ENCODE measurements at regions not wholly inside any gene's neighbourhood (a gene's known extent, or its start where the extent isn't known, plus 50 kb on each side); places are given as distances from the start of the nearest gene placed in this dataset.

DNA sequence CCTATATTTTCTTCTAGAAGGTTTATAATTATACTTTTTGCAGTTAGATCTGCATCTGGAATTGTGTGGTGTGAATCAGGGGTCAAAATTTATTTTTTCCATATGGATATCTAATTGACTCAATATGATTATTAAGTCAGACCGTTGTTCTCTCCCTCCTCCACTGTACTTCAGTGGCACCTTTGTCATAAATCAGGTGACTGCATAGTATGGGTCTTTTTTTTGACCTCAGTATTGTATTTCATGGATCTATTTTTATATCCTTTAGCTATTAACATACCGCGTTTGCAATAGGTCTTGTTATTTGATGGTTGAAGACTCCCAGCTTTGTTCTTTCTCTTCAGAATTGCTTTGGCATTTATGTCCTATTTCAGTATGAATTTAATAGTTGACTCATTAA is 107.4 kb downstream of the BOD1 start:
- no peak overlapping the region for H3K27ac ChIP-seq (ENCODE audit: low read length)
- no peaks in the 10 kb centered on the region for H3K27me3 ChIP-seq (ENCODE audit: control insufficient read depth, insufficient read depth, low read length)
- H3K4me3 ChIP-seq (ENCODE audit: low read length): no peak overlapping the region
- no CpG with 5 or more reads among the region's 3 CpGs for WGBS (ENCODE audit: insufficient coverage, insufficient read length)
- H3K9me3 ChIP-seq (ENCODE audit: control insufficient read depth, insufficient read depth, low read length): no peaks in the 10 kb centered on the region
- no peak for DNase-seq (ENCODE audit: low read depth, low spot score)
- no peaks in the 10 kb centered on the region for H3K36me3 ChIP-seq (ENCODE audit: control insufficient read depth, insufficient read depth, low read length)
- no peaks in the 10 kb centered on the region for H3K4me1 ChIP-seq (ENCODE audit: control insufficient read depth, insufficient read depth, low read length)

DNA sequence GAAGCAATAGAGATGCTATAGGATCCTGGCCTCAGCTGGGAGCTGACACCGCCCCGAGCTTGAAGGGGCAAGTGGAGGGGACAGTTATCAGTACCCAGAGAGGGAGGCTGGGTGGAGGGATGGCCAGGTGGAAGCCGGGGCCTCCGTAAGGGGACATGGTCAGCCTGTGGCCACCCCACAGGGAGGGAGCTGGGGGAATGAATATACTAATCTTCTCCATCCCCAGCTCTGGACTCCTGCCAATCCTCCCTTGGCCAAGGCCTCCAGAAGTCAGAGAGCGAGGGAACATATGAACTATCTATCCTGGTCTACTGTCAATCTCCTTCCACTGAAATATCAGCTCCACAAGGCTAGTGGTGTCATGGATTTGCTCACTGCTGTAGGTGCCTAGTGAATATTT is 109.3 kb downstream of the BOD1 start:
- H3K27ac ChIP-seq (ENCODE audit: low read length): no peak overlapping the region
- no peaks in the 10 kb centered on the region for H3K4me1 ChIP-seq (ENCODE audit: control insufficient read depth, insufficient read depth, low read length)
- WGBS (ENCODE audit: insufficient coverage, insufficient read length): no CpG with 5 or more reads among the region's 5 CpGs
- no peak overlapping the region for H3K4me3 ChIP-seq (ENCODE audit: low read length)
- no peak for DNase-seq (ENCODE audit: low read depth, low spot score)
- H3K27me3 ChIP-seq (ENCODE audit: control insufficient read depth, insufficient read depth, low read length): no peaks in the 10 kb centered on the region
- H3K9me3 ChIP-seq (ENCODE audit: control insufficient read depth, insufficient read depth, low read length): no peaks in the 10 kb centered on the region
- H3K36me3 ChIP-seq (ENCODE audit: control insufficient read depth, insufficient read depth, low read length): no peaks in the 10 kb centered on the region

DNA sequence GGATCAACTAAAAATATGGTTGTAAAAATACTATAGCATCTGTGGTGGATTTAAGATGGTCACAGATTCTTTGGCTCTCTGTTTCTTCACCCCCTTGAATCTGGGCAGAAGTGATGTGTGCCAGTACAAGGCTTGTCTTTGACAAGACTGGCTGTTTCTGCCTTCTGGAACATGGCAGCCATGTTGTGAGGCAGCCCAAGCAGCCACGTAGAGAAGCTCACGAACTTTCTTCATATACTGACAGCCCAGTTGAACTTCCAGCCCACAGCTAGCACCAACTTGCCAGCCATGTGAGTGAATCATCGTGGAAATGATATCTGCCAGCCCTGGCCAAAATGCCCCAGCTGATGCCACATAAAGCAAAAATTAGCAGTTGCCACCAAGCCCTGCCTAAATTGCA is 110.8 kb downstream of the BOD1 start:
- DNase-seq (ENCODE audit: low read depth, low spot score): no peak
- Histone ChIP-seq H3K4me1 (ENCODE audit: control insufficient read depth, insufficient read depth, low read length) (no peaks in the 10 kb centered on the region), H3K4me3 (ENCODE audit: low read length) (no peak overlapping the region), H3K27ac (ENCODE audit: low read length) (no peak overlapping the region), H3K36me3 (ENCODE audit: control insufficient read depth, insufficient read depth, low read length) (no peaks in the 10 kb centered on the region), H3K9me3 (ENCODE audit: control insufficient read depth, insufficient read depth, low read length) (no peaks in the 10 kb centered on the region), H3K27me3 (ENCODE audit: control insufficient read depth, insufficient read depth, low read length) (no peaks in the 10 kb centered on the region)
- no CpG with 5 or more reads among the region's 3 CpGs for WGBS (ENCODE audit: insufficient coverage, insufficient read length)

DNA sequence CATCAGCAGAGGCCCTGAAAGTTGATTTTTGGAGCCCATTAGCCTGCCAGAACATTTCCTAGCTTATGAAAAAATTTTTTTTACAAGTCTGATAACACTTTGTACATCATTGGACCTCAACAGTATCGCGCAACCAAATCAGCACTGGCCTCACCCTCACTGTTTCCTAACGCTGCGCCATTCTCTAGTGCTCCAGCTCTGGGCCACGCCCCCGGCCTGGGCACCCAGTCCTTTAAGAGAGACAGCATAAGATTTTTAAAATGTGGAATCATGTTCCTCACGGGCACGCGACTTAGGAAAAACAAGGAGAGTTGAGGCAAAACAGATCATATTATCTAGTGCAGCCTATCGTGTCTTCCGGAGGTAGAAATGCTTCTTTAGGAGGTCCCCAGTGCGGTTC is 114.5 kb downstream of the BOD1 start:
- WGBS (ENCODE audit: insufficient coverage, insufficient read length): no CpG with 5 or more reads among the region's 12 CpGs
- no peaks in the 10 kb centered on the region for H3K9me3 ChIP-seq (ENCODE audit: control insufficient read depth, insufficient read depth, low read length)
- H3K36me3 ChIP-seq (ENCODE audit: control insufficient read depth, insufficient read depth, low read length): no peaks in the 10 kb centered on the region
- H3K27ac ChIP-seq (ENCODE audit: low read length): no peak overlapping the region
- H3K4me1 ChIP-seq (ENCODE audit: control insufficient read depth, insufficient read depth, low read length): peaks cover 7% of the 10 kb centered on the region
- no peak overlapping the region for H3K4me3 ChIP-seq (ENCODE audit: low read length)
- no peak for DNase-seq (ENCODE audit: low read depth, low spot score)
- no peaks in the 10 kb centered on the region for H3K27me3 ChIP-seq (ENCODE audit: control insufficient read depth, insufficient read depth, low read length)

DNA sequence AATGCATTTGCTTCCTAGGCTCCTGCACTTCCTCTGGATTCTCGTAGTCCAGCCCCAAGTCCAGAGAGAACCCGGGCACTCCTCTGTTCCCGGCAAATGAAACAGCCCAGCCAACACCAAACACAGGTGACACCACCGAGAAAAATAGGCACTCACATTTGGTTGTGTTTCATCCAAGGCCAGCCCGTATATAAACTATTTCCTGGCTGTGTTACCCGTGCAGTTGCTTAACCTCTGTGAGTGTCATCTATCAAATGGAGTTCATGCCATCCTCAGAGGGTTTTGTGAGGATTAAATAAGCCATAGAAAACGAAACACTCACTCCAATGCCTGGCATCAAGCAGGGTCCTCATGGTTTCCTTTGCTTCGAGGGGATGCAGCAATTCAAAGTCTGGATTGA is 115.2 kb downstream of the BOD1 start:
- Histone ChIP-seq H3K27ac (ENCODE audit: low read length) (no peak overlapping the region), H3K27me3 (ENCODE audit: control insufficient read depth, insufficient read depth, low read length) (no peaks in the 10 kb centered on the region), H3K9me3 (ENCODE audit: control insufficient read depth, insufficient read depth, low read length) (no peaks in the 10 kb centered on the region), H3K4me3 (ENCODE audit: low read length) (no peak overlapping the region), H3K36me3 (ENCODE audit: control insufficient read depth, insufficient read depth, low read length) (no peaks in the 10 kb centered on the region), H3K4me1 (ENCODE audit: control insufficient read depth, insufficient read depth, low read length) (peaks cover 7% of the 10 kb centered on the region)
- no CpG with 5 or more reads among the region's 8 CpGs for WGBS (ENCODE audit: insufficient coverage, insufficient read length)
- no peak for DNase-seq (ENCODE audit: low read depth, low spot score)

DNA sequence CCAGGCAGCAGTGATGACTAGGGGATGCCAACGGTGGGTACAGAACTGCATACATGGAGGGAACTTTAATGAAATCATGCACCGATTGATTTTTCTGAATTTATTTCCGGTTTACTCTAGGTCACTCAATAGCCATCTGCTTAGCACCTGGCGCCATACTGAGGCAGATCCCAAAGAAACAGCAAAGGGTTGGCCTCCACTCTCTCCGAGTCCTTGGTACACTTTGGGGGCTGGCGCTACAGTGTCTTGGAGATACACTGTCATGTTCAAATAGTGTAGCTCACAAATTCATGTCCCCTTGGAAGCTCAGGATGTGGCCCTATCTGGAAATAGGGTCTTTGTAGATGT is 116.3 kb downstream of the BOD1 start:
- no peak for DNase-seq (ENCODE audit: low read depth, low spot score)
- no peak overlapping the region for H3K4me3 ChIP-seq (ENCODE audit: low read length)
- no peak overlapping the region for H3K27ac ChIP-seq (ENCODE audit: low read length)
- peaks cover 7% of the 10 kb centered on the region for H3K4me1 ChIP-seq (ENCODE audit: control insufficient read depth, insufficient read depth, low read length)
- H3K9me3 ChIP-seq (ENCODE audit: control insufficient read depth, insufficient read depth, low read length): no peaks in the 10 kb centered on the region
- WGBS (ENCODE audit: insufficient coverage, insufficient read length): no CpG with 5 or more reads among the region's 6 CpGs
- no peaks in the 10 kb centered on the region for H3K36me3 ChIP-seq (ENCODE audit: control insufficient read depth, insufficient read depth, low read length)
- H3K27me3 ChIP-seq (ENCODE audit: control insufficient read depth, insufficient read depth, low read length): no peaks in the 10 kb centered on the region

DNA sequence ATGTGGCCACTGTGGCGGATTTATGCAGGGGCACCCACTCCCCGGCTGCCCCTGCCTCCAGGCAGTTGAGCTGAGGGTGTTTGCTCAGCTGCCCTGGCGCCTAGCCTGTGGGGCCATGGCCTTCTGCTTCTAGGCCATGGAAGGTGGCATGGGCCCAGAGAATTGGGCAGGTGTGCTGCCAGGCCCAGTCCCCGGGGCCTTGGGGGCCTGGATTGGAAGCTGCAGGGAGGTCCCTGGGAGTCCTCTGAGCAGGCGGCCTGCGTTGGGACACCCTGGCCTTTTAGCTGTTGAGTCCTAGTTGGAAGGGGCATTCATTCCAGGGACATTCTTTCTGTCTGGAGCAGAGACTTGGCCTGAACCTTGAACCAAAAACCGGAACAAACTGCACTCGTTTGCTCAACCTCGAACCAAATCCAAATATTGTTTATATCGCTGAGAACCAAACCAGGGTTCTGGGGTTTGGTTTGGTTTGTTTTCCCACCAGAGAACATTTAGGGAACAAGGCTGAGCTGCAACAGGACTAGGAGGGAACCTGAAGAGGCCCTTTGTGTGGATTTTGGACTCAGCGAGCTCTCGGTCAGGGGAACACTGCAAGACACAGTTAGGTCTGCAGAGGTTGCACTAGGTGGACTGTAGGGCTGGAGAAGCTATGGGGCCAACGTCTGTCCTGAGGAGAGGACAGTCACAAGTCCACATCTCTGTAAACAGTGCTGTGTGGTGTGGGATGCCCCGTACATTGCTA is 116.8 kb downstream of the BOD1 start:
- Histone ChIP-seq H3K4me3 (ENCODE audit: low read length) (no peak overlapping the region), H3K4me1 (ENCODE audit: control insufficient read depth, insufficient read depth, low read length) (peaks cover 7% of the 10 kb centered on the region), H3K27ac (ENCODE audit: low read length) (no peak overlapping the region), H3K36me3 (ENCODE audit: control insufficient read depth, insufficient read depth, low read length) (no peaks in the 10 kb centered on the region), H3K9me3 (ENCODE audit: control insufficient read depth, insufficient read depth, low read length) (no peaks in the 10 kb centered on the region), H3K27me3 (ENCODE audit: control insufficient read depth, insufficient read depth, low read length) (no peaks in the 10 kb centered on the region)
- WGBS (ENCODE audit: insufficient coverage, insufficient read length): no CpG with 5 or more reads among the region's 14 CpGs
- DNase-seq (ENCODE audit: low read depth, low spot score): no peak

DNA sequence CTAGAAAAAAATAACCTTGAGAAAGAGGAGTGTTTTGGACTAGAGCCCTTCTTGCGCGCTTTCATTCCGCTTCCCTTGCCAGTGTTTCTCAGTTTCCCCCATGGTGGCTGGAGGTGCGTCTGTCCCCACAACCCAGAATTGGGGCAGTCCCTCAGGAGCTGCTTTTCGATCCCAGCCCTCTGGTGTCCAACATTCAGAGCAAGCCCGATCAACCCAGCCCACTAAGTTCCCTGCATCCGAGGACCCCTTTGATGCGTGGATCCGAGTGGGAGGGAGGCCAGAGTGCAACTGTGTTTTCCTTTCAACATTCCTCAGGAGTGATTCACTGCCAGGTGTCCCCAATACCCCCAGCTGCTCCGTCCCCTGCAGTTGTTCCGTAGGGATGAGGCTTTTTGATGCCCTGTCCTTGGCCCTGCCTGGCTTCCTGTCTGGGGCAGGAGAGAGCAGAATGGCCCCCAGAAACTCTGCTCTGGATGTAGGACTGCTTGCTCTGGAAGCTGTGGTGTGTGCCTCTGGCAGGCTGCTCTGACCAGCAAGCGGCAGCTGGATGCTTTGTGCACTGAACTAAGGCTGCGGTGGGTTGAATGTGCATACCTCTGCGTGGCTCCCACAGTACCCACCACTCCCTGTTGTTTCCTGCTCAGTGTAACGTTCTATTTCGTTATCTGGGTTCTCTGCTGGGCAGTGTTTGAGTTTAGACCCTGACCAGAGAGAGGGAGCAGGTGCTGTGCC is 117.5 kb downstream of the BOD1 start:
- peaks cover 7% of the 10 kb centered on the region for H3K4me1 ChIP-seq (ENCODE audit: control insufficient read depth, insufficient read depth, low read length)
- no peaks in the 10 kb centered on the region for H3K9me3 ChIP-seq (ENCODE audit: control insufficient read depth, insufficient read depth, low read length)
- no peaks in the 10 kb centered on the region for H3K27me3 ChIP-seq (ENCODE audit: control insufficient read depth, insufficient read depth, low read length)
- H3K4me3 ChIP-seq (ENCODE audit: low read length): no peak overlapping the region
- no CpG with 5 or more reads among the region's 16 CpGs for WGBS (ENCODE audit: insufficient coverage, insufficient read length)
- no peak for DNase-seq (ENCODE audit: low read depth, low spot score)
- H3K36me3 ChIP-seq (ENCODE audit: control insufficient read depth, insufficient read depth, low read length): no peaks in the 10 kb centered on the region
- H3K27ac ChIP-seq (ENCODE audit: low read length): no peak overlapping the region

DNA sequence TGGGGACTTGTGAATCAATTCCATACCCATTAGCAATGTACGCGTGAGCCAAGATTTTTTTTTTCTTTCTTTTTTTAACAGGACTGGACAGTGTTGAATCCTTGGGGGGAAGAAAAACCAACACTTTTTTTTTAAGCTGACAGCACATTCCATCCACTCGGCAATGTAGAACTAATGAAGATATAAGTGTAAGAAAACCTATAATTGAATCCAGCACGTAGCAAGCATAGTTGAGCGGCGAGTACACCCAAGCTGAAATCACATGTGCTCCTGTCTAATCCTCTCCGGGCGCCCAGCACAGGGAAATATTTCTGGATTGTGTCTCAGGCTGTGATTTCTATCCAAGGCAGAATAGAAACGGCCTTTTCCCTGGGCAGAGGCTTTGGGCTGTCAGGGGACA is 118.2 kb downstream of the BOD1 start:
- Histone ChIP-seq H3K9me3 (ENCODE audit: control insufficient read depth, insufficient read depth, low read length) (no peaks in the 10 kb centered on the region), H3K36me3 (ENCODE audit: control insufficient read depth, insufficient read depth, low read length) (no peaks in the 10 kb centered on the region), H3K4me3 (ENCODE audit: low read length) (no peak overlapping the region), H3K27ac (ENCODE audit: low read length) (no peak overlapping the region), H3K27me3 (ENCODE audit: control insufficient read depth, insufficient read depth, low read length) (no peaks in the 10 kb centered on the region), H3K4me1 (ENCODE audit: control insufficient read depth, insufficient read depth, low read length) (peaks cover 7% of the 10 kb centered on the region)
- DNase-seq (ENCODE audit: low read depth, low spot score): no peak
- no CpG with 5 or more reads among the region's 9 CpGs for WGBS (ENCODE audit: insufficient coverage, insufficient read length)

DNA sequence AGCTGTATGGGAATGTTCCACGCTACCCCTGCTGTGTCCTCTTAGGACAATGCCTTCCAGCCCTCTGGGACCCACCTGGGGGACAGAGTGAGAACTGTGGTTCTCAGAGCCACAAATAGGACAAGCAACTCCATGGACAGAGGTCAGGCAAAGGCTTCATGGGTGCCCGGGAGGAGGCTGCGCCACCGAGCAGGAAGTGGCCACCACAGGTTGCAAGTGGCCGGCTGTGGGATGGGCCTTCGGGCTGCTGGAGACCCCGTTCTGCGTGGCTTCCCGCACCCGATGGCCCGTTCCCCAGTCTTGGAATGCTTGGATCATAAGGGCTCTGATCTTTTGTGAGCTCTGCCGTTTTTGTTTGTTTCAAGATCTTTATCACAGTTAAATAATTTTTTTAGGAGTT is 118.8 kb downstream of the BOD1 start:
- H3K4me1 ChIP-seq (ENCODE audit: control insufficient read depth, insufficient read depth, low read length): peaks cover 7% of the 10 kb centered on the region
- no peak for DNase-seq (ENCODE audit: low read depth, low spot score)
- no peaks in the 10 kb centered on the region for H3K36me3 ChIP-seq (ENCODE audit: control insufficient read depth, insufficient read depth, low read length)
- no peaks in the 10 kb centered on the region for H3K27me3 ChIP-seq (ENCODE audit: control insufficient read depth, insufficient read depth, low read length)
- no peak overlapping the region for H3K27ac ChIP-seq (ENCODE audit: low read length)
- H3K9me3 ChIP-seq (ENCODE audit: control insufficient read depth, insufficient read depth, low read length): no peaks in the 10 kb centered on the region
- H3K4me3 ChIP-seq (ENCODE audit: low read length): no peak overlapping the region; the same call in 1 of the 2 replicates
- no CpG with 5 or more reads among the region's 12 CpGs for WGBS (ENCODE audit: insufficient coverage, insufficient read length)

DNA sequence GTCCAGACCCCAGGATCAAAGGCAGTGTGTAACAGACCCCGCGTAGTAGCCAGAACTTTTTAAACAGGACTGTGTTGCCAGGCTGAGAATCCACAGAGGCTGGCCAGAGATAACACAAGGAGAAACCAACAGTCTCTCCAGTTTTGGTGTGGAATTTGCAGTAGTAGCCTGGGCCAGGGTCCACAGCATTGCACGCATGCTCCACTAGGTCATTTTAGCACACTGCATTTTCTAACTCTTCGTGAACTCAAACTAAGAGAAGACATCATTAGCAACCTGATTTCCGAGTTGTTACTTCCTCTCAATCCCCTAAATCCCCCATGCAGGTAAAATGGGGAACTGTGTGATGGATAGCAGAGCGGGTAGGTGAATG is 119.6 kb downstream of the BOD1 start:
- no CpG with 5 or more reads among the region's 6 CpGs for WGBS (ENCODE audit: insufficient coverage, insufficient read length)
- H3K36me3 ChIP-seq (ENCODE audit: control insufficient read depth, insufficient read depth, low read length): no peaks in the 10 kb centered on the region
- H3K4me1 ChIP-seq (ENCODE audit: control insufficient read depth, insufficient read depth, low read length): peaks cover 7% of the 10 kb centered on the region
- no peaks in the 10 kb centered on the region for H3K27me3 ChIP-seq (ENCODE audit: control insufficient read depth, insufficient read depth, low read length)
- no peak for DNase-seq (ENCODE audit: low read depth, low spot score)
- H3K27ac ChIP-seq (ENCODE audit: low read length): no peak overlapping the region
- no peak overlapping the region for H3K4me3 ChIP-seq (ENCODE audit: low read length)
- no peaks in the 10 kb centered on the region for H3K9me3 ChIP-seq (ENCODE audit: control insufficient read depth, insufficient read depth, low read length)
